CD14-positive monocyte (primary cell): ENCODE measurements at regions not wholly inside any gene's neighbourhood (a gene's known extent, or its start where the extent isn't known, plus 50 kb on each side); places are given as distances from the start of the nearest gene placed in this dataset.

Experiments
- DNase-seq, 3 donors: peaks; one replicate each; pipeline ENCODE4 v3.0.0-alpha.2; 2011 to 2022
- H2AFZ ChIP-seq: 2 replicates; pipeline ENCODE4 v1.6.0; 2012; ENCODE audit warnings: mild to moderate bottlenecking, low read depth, low read length, inconsistent platforms; ENCODE audit not compliant: insufficient read depth, poor library complexity, severe bottlenecking
- H3K27ac ChIP-seq, 2 donors: 1 replicate in 1 of 2; 2 replicates in 1 of 2; pipeline ENCODE4 v1.5.1; 2012 to 2013; ENCODE audit warnings: low read length in 2 of 2, control low read depth in 1 of 2, inconsistent platforms in 1 of 2, low read depth in 1 of 2, mild to moderate bottlenecking in 1 of 2
- H3K27me3 ChIP-seq, 2 donors: one replicate each; pipeline versions ENCODE4 v1.6.0 to v1.6.1; 2011 to 2013; ENCODE audit warnings: low read length in 2 of 2; ENCODE audit not compliant: control insufficient read depth in 2 of 2, insufficient read depth in 2 of 2
- H3K36me3 ChIP-seq, 2 donors: replicated peaks in 1 of 2; 1 replicate in 1 of 2; 2 replicates in 1 of 2; pipeline versions ENCODE4 v1.5.1 to v1.6.1; 2012 to 2013; ENCODE audit warnings: low read length in 2 of 2, control low read depth in 1 of 2, inconsistent platforms in 1 of 2, mild to moderate bottlenecking in 1 of 2; ENCODE audit not compliant: insufficient read depth in 2 of 2, control insufficient read depth in 1 of 2
- H3K4me1 ChIP-seq, 2 donors: 1 replicate in 1 of 2; 2 replicates in 1 of 2; pipeline versions ENCODE4 v1.5.1 to v1.6.1; 2012 to 2013; ENCODE audit warnings: low read length in 2 of 2, control low read depth in 1 of 2, inconsistent platforms in 1 of 2, mild to moderate bottlenecking in 1 of 2, moderate library complexity in 1 of 2; ENCODE audit not compliant: insufficient read depth in 2 of 2, control insufficient read depth in 1 of 2
- H3K4me2 ChIP-seq: replicated peaks from 2 replicates; pipeline ENCODE3; 2012; ENCODE audit warnings: low read length, moderate library complexity, mild to moderate bottlenecking; ENCODE audit not compliant: poor library complexity, severe bottlenecking; ENCODE audit errors: extremely low read depth
- H3K4me3 ChIP-seq, 3 experiments: fragments of 200-600 bp in 1 of 3; sonication (generic) in 1 of 3; replicated peaks in 1 of 3; 1 replicate in 2 of 3; 2 replicates in 1 of 3; pipeline ENCODE4 v1.5.1; 2011 to 2013; ENCODE audit warnings: low read length in 3 of 3, mild to moderate bottlenecking in 3 of 3, control low read depth in 2 of 3, low read depth in 2 of 3, inconsistent platforms in 1 of 3, moderate library complexity in 1 of 3
- H3K79me2 ChIP-seq: 2 replicates; pipeline ENCODE4 v1.6.0; 2012; ENCODE audit warnings: mild to moderate bottlenecking, control low read depth, inconsistent platforms, low read length, moderate library complexity; ENCODE audit not compliant: insufficient read depth
- H3K9ac ChIP-seq: 2 replicates; pipeline ENCODE4 v1.6.0; 2017; ENCODE audit warnings: low read length, mild to moderate bottlenecking; ENCODE audit not compliant: insufficient read depth, poor library complexity, severe bottlenecking
- H3K9me3 ChIP-seq, 2 donors: replicated peaks in 1 of 2; 1 replicate in 1 of 2; 2 replicates in 1 of 2; pipeline versions ENCODE4 v1.5.1 to v1.6.1; 2012 to 2013; ENCODE audit warnings: low read length in 2 of 2, control low read depth in 1 of 2; ENCODE audit not compliant: control insufficient read depth in 1 of 2, insufficient read depth in 1 of 2
- H4K20me1 ChIP-seq: 2 replicates; pipeline ENCODE4 v1.6.0; 2012; ENCODE audit warnings: mild to moderate bottlenecking, low read length, control low read depth, moderate library complexity; ENCODE audit not compliant: insufficient read depth
- H3K27ac Mint-ChIP-seq, 7 donors: one replicate each; pipeline ENCODE4 v1.8.0; 2020; ENCODE audit warnings: mild to moderate bottlenecking in 7 of 7, mixed read lengths in 7 of 7, moderate library complexity in 6 of 7, inconsistent platforms in 2 of 7
- H3K27me3 Mint-ChIP-seq, 3 donors: one replicate each; pipeline ENCODE4 v1.8.0; 2021 to 2022; ENCODE audit warnings: low read depth in 3 of 3, mild to moderate bottlenecking in 3 of 3, mixed read lengths in 3 of 3, moderate library complexity in 3 of 3, inconsistent platforms in 1 of 3
- H3K36me3 Mint-ChIP-seq, 2 donors: one replicate each; pipeline ENCODE4 v1.8.0; 2020; ENCODE audit warnings: mixed read lengths in 2 of 2, inconsistent platforms in 1 of 2, mild to moderate bottlenecking in 1 of 2
- H3K4me1 Mint-ChIP-seq: one replicate; pipeline ENCODE4 v1.8.0; 2020; ENCODE audit warnings: mild to moderate bottlenecking, mixed read lengths
- H3K4me3 Mint-ChIP-seq, 2 donors: one replicate each; pipeline ENCODE4 v1.8.0; 2020; ENCODE audit warnings: mild to moderate bottlenecking in 2 of 2, mixed read lengths in 2 of 2, moderate library complexity in 1 of 2
- H3K9me3 Mint-ChIP-seq, 7 donors: one replicate each; pipeline ENCODE4 v1.8.0; 2020 to 2022; ENCODE audit warnings: mixed read lengths in 7 of 7, mild to moderate bottlenecking in 6 of 7, moderate library complexity in 6 of 7, inconsistent platforms in 2 of 7
- CTCF ChIP-seq: fragments of 200-600 bp; IDR thresholded peaks from one replicate; pipeline ENCODE4 v1.8.0; 2022; ENCODE audit warnings: antibody characterized with exemption, mild to moderate bottlenecking
- WGBS: methylation state at CpG from one replicate; pipeline ENCODE4 v1.1.5; 2013; ENCODE audit warnings: missing lambda C conversion rate; ENCODE audit not compliant: insufficient coverage; 5-methylcytosine and 5-hydroxymethylcytosine counted together
- intact Hi-C, 2 donors: fragments of 100-400 bp; cut with micrococcal nuclease; formaldehyde crosslinking; loops; one replicate each; pipeline versions ENCODE4 v1.15.0 to v1.15.1; 2023

- Mint-ChIP-seq H3K27me3 (peaks cover 0 to 1% (median 0%) of the 10 kb centered on the region in 3 donors), H3K36me3 (no peaks in the 10 kb centered on the region), H3K4me1 (no peaks in the 10 kb centered on the region), H3K27ac (no peak overlapping the region), H3K4me3 (no peak overlapping the region), H3K9me3 (no peaks in the 10 kb centered on the region)
- intact Hi-C loops: no loop called here
- Histone ChIP-seq H3K27ac (no peak overlapping the region), H3K79me2 (no peaks in the 10 kb centered on the region), H3K9ac (no peak overlapping the region), H3K4me3 (no peak overlapping the region), H2AFZ (no peak overlapping the region), H3K9me3 (no peaks in the 10 kb centered on the region), H3K4me1 (no peaks in the 10 kb centered on the region), H3K27me3 (no peaks in the 10 kb centered on the region), H3K36me3 (no peaks in the 10 kb centered on the region), H3K4me2 (no peak overlapping the region), H4K20me1 (no peaks in the 10 kb centered on the region)
- WGBS: 100% methylated on average over 1 of the region's 1 CpG
- no peak for DNase-seq
- no peak for TF ChIP-seq CTCF
Observed at GRCh38 chrX:137982472-137983172, 416.7 kb downstream of the ZIC3 start.

- no peak for DNase-seq
- no peak overlapping the region for H3K27ac ChIP-seq
- H3K27me3 ChIP-seq: no peaks in the 10 kb centered on the region
- no peak overlapping the region for H2AFZ ChIP-seq
- intact Hi-C loops: no loop called here
- H3K9me3 Mint-ChIP-seq: no peaks in the 10 kb centered on the region
- no peak for TF ChIP-seq CTCF
- H3K9me3 ChIP-seq: no peaks in the 10 kb centered on the region
- H3K4me3 Mint-ChIP-seq: no peak overlapping the region
- no peak overlapping the region for H3K27ac Mint-ChIP-seq
- no peaks in the 10 kb centered on the region for H3K36me3 Mint-ChIP-seq
- WGBS: 83% methylated on average over 1 of the region's 1 CpG
- H3K9ac ChIP-seq: no peak overlapping the region
- no peaks in the 10 kb centered on the region for H3K4me1 Mint-ChIP-seq
- H3K4me1 ChIP-seq: no peaks in the 10 kb centered on the region
- no peaks in the 10 kb centered on the region for H3K79me2 ChIP-seq
- no peaks in the 10 kb centered on the region for H3K36me3 ChIP-seq
- no peak overlapping the region for H3K4me2 ChIP-seq
- H3K4me3 ChIP-seq: no peak overlapping the region
- no peaks in the 10 kb centered on the region for H4K20me1 ChIP-seq
- peaks cover 0 to 3% (median 1%) of the 10 kb centered on the region in 3 donors for H3K27me3 Mint-ChIP-seq
Observed at GRCh38 chrX:137988470-137988869, 422.5 kb downstream of the ZIC3 start.
